ENCODE measurements at regions not wholly inside any gene's neighbourhood (a gene's known extent, or its start where the extent isn't known, plus 50 kb on each side); places are given as distances from the start of the nearest gene placed in this dataset.
A peak's percentile ranks its signal among the peaks of the same experiment; 100 is the strongest.

DNA sequence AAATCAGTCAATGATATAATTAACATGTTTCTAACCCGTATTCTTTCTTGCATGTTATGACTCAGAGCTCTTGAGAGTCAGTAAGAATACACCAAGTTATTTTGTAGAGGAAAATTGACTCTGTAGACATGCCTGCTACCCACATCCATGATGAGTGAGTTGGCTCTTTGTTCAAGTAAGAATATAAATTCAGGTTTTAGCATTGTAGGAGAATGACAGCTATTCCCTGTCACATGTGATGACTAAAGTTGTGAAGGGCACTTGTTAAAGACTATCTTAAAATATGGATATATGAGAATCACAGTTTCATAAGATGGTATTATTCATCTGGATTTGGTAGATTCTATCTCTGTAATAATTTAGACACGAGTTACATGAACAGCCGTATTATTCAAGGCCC is 209.1 kb downstream of the CCDC59 start:
- no peak for DNase-seq

DNA sequence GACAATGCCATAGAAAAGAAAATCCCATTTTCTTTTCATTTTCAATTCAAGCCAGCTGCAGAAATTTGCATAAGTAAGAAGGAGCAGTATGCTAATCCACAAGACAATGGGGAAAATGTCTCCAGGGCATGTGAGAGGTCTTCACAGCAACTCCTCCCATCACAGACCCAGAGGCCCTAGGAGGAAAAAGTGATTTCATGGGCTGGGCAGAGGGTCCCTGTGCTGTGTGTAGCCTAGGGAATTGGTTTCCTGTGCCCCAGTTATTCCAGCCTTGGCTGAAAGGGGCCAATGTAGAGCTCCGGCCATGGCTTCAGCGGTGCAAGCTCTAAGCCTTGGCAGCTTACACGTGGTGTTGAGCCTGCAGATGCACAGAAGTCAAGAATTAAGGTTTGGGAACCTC is 211.4 kb downstream of the CCDC59 start:
- DNase-seq = no peak

DNA sequence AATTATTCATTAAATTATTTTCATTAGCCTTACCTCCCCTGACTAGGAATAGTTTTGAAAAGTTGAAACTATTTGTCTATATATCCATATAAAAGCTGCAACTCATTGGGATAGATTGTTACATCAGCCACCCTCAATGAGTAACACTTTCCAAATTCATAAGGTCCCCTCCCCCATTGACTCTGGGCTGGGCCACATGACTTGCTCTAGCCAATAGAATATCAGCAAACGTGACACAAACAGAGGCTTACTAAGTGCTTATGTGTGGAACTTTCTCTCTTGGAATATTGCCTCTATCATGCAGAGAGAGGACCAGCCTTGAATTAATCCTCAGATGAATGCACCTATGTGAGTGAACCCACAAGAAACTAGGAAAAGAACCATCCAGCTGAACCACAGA is 213.7 kb downstream of the CCDC59 start:
- DNase-seq = no peak

GRCh38 chr12:82132390-82132789 is 225.8 kb downstream of the CCDC59 start:
- no peak for DNase-seq

DNA sequence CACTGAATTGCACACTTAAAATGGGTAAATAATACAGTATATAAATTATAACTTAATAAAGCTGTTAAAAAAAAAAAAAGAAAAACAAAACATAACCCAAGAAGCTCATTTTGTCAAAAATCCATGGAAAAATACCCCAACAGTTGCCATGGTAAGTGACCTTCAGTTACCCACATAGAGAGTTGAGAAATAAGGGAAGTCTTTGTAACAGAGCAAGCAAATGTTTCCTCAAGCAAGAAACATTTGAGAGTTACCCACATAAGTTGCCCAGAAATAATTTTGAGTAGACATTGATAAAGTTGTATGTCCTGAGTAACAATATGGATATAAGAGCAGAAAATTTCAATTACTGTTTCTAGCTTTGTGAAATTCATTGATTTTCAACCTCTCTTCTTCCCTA is 227.4 kb downstream of the CCDC59 start:
- no peak for DNase-seq

- peak in 1 of 2 experiments; percentile 20 for DNase-seq
Observed at GRCh38 chr12:82124711-82125380, 233.3 kb downstream of the CCDC59 start.

GRCh38 chr12:82121545-82121944 is 236.6 kb downstream of the CCDC59 start:
- no peak for DNase-seq

GRCh38 chr12:82120901-82121300 is 237.3 kb downstream of the CCDC59 start:
- DNase-seq = no peak

DNA sequence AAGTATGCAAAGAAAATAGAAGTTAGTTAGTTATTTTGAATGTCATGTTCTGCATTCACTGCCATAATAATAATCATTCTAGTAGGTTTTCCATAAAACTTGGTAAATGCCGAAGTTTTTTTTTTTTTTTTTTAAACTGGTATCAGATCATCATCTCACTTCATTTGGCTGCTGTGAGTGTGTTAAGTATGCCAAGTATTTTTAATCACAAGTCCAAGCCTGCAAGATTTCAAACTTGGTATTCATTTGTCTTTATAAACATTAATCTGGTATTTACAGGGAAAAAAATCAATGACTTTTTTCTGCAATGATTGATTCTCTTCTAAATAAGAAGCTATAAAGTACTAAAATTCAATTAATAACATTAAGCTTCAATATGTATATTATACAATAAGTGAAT is 248.9 kb downstream of the CCDC59 start:
- no peak for DNase-seq

DNA sequence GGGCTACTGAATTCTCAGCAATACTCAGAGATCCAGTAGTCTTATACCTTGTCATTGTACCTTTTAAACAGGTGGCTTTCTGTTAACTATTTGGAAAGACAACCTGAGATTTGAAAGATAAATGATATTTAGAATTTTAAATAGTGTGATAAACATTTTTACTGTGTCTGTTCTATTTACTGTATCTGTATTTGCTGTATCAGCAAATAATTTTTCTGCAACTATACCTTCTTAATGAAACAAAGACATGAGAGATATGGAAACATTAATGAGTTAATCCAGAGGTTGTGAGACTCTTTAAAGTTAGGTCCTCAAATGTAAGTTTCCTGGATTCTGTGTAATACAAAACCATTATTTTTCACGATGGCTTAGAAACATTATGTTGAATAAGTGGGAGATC is 249.6 kb downstream of the CCDC59 start:
- no peak for DNase-seq

DNA sequence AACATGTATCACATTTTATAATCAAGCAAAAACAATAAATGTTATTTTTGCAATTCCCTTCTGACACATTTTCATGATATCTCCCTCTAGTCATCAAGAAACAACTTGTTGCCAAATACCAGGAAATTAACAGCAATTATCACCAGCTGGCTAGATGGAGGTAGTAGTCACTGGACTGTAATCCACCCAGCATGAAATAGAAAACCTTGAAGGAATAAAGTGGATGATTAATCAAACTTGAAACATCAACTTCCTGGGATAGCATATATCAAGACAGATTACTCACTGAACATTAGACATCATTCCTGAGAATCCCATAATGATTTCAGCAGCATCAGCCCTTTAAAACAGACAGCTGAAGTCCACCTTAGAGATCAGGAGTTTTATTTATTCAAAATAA is 259.0 kb downstream of the CCDC59 start:
- DNase-seq = no peak

DNA sequence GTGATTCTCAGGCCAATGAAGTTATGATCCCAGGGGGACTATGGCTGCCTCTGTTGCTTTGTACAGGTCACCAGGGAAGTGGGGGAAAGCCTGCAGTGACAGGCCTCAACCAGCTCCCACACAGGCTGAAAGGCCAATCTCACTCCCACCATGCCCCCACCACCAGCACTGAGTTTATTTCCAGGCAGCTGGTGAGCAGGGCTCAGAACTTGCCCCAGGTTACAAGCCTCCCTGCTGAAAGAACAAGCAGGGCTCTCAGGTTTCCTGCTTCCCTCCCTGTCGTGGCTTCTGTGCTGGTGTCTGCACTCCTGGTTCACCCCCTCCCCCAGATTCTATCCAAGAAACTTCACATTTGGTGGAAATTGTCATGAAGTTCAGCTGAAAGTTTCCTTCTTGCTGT is 260.3 kb downstream of the CCDC59 start:
- DNase-seq = no peak

GRCh38 chr12:82097438-82097837 is 260.7 kb downstream of the CCDC59 start:
- no peak for DNase-seq

GRCh38 chr12:82090165-82090564 is 268.0 kb downstream of the CCDC59 start:
- DNase-seq = no peak

- no peak for DNase-seq
Observed at GRCh38 chr12:82089369-82090121, 268.6 kb downstream of the CCDC59 start.

DNA sequence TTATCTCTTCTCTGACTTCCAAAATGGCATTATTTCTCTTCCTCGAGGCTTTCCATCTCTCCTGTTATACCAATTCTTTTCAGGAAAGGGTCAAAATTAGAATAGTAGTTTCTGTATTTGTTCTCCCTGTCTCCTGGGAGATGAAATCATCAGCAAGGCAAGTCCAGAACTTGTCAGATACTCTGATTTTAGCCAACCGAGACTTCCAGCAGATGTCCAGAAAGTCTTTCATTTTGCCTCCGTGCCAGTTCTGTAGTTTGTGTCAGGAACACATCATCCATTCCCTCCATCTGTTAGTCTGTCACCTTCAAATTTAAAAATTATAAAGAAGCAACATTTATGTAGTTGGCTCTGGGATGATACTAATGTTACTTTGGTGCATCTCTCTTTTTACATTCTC is 275.7 kb downstream of the CCDC59 start:
- DNase-seq = no peak

DNA sequence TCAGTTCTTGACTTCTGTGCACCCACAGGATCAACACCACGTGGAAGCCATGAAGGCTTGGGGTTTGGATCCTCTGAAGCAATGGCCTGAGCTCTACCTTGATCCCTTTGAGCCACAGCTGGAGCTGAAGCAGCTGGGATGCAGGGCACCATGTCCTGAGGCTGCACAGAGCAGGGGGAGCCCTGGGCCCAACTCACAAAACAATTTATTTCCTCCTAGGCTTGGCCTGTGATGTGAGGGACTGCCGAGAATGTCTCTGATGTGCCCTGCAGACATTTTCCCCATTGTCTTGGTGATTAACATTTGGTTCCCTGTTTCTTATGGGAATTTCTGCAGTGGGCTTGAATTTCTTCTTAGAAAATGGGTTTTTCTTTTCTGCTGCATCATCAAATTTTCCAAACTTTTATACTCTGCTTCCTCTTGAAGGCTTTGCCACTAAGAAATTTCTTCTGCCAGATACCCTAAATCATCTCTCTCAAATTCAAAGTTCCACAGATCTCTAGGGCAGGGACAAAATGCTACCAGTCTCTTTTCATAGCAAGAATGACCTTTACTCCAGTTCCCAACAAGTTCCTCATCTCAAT is 288.2 kb downstream of the CCDC59 start:
- no peak for DNase-seq

- DNase-seq = no peak
Observed at GRCh38 chr12:82058197-82058596, 299.0 kb upstream of the PPFIA2 start.

GRCh38 chr12:82057770-82058169 is 298.6 kb upstream of the PPFIA2 start:
- no peak for DNase-seq

- DNase-seq = no peak
Observed at GRCh38 chr12:82055391-82055790, 296.2 kb upstream of the PPFIA2 start.

DNA sequence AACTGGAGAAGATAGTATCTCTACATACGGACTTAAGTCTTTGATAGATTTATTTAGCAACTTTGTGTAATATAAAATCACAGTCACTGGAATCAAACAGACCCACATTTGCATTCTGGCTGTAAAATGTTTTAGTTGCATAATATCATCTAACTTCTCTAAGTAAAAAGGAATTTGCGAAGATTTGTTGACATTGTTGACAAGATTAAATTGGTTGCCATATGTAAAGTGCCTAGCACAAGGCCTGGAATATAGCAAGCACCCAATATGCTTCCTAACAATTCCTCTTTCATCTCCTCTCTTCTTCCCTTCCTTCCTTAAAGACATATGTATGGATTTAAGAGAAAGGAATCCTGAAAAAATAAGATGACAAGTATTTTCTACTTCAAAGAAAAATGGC is 295.4 kb upstream of the PPFIA2 start:
- DNase-seq = no peak

GRCh38 chr12:82047446-82047845 is 288.3 kb upstream of the PPFIA2 start:
- peak; percentile 9 to 57 for DNase-seq

- no peak for DNase-seq
Observed at GRCh38 chr12:82040987-82041743, 282.0 kb upstream of the PPFIA2 start.

DNA sequence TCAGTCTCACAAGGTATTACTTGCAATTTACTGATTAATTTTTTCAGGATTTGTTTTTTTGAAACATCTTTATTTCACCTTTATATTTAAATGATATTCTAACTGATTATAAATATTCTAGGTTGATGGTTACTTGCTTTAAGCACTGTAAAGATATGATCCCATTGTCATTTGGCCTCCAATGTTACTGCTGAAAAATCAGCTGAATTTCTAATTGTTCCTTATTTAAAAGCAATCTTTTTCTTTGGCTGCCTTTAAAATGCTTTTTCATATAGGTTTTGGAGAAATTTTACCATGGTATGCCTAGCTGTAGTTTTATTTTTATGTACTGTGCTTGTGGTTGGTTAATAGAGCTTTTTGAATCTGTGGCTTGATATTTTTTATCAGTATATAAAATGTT is 275.6 kb upstream of the PPFIA2 start:
- no peak for DNase-seq
